ENCODE measurements at regions not wholly inside any gene's neighbourhood (a gene's known extent, or its start where the extent isn't known, plus 50 kb on each side); places are given as distances from the start of the nearest gene placed in this dataset.

- TF ChIP-seq POLR2A (IDR thresholded peaks at IDR 0.05; ENCODE audit: low read length), result no peak
- TF ChIP-seq GATA1 (IDR thresholded peaks at IDR 0.05; ENCODE audit: low read depth, low read length), result no peak
These were observed 623.3 kb upstream of the MANEA start for GRCh38 chr6:94953867-94954631.
